GM21381 (cell line): ENCODE measurements at regions not wholly inside any gene's neighbourhood (a gene's known extent, or its start where the extent isn't known, plus 50 kb on each side); places are given as distances from the start of the nearest gene placed in this dataset.
A peak's percentile ranks its signal among the peaks of the same experiment; 100 is the strongest.
"Not testable (repeated sequence)": the region's sequence is repeated elsewhere in the genome, so short reads cannot be mapped to it uniquely, and the experiment has no call there.

Experiments used
- ATAC-seq: cut with Tn5 transposase; IDR thresholded peaks from one replicate; pipeline ENCODE4 v1.9.1; 2021; ENCODE audit warnings: mild to moderate bottlenecking, moderate library complexity; ENCODE audit not compliant: unreplicated experiment

GRCh38 chr15:70526221-70526973 is 237.0 kb downstream of the UACA start:
- ATAC-seq: no peak

DNA sequence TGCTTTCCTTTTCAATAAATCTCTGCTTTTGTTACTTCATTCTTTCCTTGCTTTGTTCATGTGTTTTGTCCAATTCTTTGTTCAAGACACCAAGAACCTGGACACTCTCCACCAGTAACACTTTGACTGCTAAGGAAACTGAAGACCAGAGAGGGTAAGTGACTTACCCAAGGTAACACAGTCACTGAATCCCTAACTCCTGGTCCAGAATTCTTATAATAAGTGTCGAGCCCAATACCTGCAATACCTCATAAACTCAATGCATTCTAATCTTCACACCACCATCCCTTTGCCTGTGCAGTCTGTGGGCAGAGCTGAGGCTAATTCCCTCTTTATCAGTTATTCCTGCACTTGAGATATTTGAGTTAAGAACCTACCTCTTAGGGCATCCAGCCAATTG is 237.8 kb downstream of the UACA start:
- no peak for ATAC-seq

GRCh38 chr15:70524470-70524869 is 238.9 kb downstream of the UACA start:
- no peak for ATAC-seq

- ATAC-seq: no peak
These were observed 239.7 kb downstream of the UACA start for GRCh38 chr15:70523616-70524015.

DNA sequence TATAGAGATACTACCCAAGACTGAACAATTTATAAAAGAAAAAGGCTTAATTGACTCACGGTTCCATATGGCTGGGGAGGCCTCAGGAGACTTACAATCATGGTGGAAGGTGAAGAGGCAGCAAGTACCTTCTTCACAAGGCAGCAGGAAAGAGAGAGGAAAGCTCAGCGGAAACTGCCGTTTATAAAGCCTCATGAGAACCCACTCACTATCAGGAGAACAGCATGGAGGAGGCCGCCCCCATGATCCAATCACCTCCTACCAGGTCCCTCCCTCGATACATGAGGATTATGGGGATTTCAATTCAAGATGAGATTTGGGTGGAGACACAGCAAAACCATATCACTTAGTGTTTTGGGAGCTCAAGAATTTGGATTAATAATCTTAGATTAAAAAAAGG is 240.2 kb downstream of the UACA start:
- no peak for ATAC-seq

DNA sequence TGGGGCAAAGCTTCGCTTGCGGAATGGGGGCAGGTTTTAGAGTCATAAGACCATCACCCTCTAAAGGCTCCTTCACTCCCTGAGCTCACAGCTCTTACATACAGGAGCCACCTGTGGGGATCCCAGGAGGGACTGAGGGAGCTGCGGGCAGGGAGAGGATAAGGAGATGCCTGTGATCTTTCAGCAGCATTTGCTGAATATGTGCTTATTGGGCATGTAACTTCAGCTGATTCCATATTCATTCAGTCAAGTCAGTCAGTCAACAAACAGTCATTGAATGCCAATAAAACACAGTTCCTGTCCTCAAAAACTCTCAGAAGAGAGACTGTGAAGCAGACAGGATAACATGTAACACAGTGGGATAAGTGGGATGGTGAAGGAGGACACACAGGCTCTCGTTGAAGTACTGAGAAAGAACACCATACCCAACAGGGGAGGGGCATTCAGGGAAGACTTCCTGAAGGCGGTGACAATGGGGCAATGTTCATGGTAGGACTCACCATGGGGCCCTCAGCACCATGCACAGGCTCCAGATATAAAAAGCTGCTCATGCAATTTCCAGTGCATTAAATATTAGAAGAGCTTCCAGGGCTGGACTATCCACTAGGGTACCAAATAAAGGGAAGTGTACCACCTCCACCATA is 240.9 kb downstream of the UACA start:
- no peak for ATAC-seq

DNA sequence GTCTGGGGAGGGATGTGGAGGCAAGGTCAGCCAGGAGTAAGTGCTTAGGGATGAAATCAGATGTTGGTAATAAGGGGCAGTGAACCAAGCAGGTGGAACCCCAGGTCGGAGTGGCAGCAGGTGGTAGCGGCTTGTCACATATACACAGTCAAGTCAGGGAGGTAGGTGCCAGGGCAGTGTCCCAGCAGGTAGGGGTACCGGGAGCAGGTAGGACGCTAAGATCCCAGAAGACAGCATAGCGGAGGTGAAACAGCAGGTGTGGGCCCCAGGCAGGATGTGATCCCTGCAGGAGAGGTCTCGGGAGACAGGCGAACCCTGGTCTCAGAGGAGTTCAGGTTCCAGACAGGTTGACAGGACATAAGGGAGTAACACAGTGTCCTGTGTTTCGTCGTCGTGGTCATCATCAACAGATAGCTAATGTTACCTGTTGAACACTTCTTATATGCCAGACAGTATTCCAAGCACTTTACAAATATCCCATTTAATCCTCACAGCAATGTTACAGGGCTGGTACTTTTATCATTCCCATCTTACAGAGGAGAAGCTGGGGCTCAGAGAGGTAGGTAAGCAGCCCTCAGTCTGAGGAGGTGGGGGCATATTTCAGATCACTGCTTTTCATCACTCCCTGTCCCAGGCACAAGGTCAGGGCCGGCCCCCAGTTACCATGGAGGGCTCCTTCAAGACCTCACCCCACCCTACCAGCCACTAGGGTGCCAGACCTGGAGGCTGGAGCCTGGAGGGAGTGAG is 241.6 kb downstream of the UACA start:
- ATAC-seq: no peak

DNA sequence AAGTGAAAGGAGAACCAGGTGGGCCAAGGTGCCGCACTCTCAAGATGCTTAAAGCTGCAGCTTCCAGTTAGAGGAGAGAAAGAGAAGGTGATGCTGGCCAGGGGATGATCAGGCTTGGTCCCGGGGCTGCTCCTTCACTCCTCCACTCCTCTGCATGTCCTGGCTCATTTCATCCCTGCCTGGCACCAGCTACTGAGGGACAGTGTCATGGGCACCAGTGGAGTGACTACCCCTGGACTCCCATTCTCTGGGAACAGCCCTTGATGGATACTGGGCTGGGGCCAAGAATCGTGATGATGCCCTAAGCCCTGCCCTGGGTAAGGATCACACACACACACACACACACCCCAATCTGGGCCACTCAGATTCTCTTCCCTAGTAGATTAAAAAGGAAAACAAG is 243.7 kb downstream of the UACA start:
- ATAC-seq: no peak

DNA sequence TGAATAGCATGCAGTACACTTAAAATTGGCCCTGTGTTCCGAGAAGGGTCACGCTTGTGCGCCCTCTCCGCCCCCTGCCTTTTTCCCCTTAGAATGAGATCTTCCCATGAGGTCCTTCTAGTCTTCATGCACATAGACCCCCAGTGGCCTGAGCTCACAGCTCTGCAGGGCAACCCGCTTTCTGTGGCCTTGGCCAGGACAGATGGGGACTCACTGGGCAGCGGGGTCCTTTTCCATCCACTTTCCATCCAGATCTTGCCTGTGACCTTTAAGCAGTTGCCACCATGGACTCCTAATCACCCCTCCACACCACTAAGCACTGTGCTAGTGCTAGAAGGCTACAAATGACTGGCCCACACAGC is 244.4 kb downstream of the UACA start:
- no peak for ATAC-seq

GRCh38 chr15:70518201-70519003 is 245.0 kb downstream of the UACA start:
- ATAC-seq: no peak

GRCh38 chr15:70517194-70517590 is 246.2 kb downstream of the UACA start:
- ATAC-seq: no peak

GRCh38 chr15:70516408-70517193 is 246.8 kb downstream of the UACA start:
- no peak for ATAC-seq

DNA sequence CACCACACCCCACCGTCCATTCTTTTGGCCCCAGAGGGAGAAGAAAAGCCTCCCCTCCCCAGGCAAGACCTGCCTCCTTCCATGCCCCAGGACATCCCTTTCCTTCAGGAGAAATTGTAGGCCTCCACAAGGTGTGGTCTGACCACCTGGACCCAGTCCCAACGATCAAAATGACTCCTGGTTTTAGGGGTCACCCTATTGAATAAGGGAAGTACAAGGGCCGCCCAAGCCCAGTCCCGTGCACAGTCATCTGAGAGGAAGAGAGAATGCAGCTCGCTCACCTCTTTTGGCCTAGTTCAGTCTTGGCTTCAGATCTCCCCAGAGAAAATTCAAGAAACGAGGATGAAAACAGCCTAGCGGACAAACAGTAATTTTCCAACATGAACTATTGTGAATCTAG is 249.1 kb downstream of the UACA start:
- no peak for ATAC-seq

DNA sequence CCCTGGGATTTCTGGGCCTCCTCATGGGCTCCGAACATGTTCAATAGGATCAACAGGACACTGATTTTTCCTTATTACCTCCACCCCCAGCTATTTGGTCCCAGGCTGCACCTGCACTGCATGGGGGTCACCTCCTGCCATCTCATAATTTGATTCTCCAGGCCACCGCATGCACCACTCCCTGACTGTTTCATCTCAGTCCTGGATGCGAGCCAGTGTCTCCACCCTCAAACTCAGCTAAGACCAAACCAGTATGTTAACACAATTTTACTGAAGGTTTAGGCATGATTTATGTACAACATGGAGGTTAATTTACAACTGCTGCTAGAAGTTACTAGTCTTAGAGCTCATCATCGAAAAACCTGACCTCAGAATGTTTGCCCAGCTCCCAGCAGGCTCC is 249.5 kb downstream of the UACA start:
- ATAC-seq: no peak

GRCh38 chr15:70512772-70513362 is 250.5 kb downstream of the UACA start:
- ATAC-seq: peak; percentile 70

- ATAC-seq: not testable (repeated sequence)
These were observed 251.3 kb downstream of the UACA start for GRCh38 chr15:70511972-70512587.

- no peak for ATAC-seq
These were observed 252.9 kb downstream of the UACA start for GRCh38 chr15:70510433-70510832.

DNA sequence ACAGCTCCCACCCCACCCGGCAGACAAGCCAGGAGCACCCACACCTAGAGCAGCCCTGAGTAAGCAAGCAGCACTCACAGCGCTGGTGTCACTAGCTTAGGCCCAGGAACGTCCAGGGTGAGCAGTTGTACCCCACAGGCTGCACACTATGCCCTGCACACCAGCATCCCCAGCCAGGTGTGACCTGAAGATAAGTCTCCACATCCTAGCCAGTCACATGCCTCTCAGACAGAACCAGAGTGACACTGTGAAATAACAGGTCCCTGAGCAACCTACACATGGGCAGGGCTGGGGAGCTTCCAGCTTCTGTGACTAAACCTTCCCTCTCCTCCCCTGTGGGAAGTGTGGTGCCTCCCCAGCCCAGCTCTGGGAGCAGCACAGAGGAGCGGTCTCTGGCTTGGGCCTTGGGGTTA is 253.6 kb downstream of the UACA start:
- no peak for ATAC-seq

DNA sequence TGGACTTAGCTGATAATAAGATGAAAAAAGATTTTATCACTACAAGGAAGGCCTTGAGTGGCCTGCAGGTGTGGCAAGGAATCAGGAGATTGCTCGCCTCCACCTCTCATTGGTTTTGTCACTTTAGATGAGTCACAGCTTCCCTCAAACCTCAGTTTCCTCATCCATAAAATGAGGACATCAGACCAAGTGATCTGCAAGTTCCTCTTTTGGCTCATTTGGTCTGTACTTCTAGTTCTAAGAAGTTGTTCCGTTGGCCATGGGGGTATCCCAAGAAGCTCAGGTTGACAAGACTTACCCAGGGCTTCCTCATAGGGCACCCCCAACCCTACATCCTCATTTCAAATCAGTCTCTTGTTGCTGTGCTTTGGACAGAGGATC is 254.1 kb downstream of the UACA start:
- ATAC-seq: no peak
